Stimulated activated CD4-positive, alpha-beta T cell treated with anti-CD3 and anti-CD28 coated beads, Interleukin-12 subunit alpha, Interleukin-12 subunit beta, amount 100 ng/mL, for 48 hours (primary cell): ENCODE measurements at regions not wholly inside any gene's neighbourhood (a gene's known extent, or its start where the extent isn't known, plus 50 kb on each side); places are given as distances from the start of the nearest gene placed in this dataset.
"Not testable (repeated sequence)": the region's sequence is repeated elsewhere in the genome, so short reads cannot be mapped to it uniquely, and the experiment has no call there.

Experiments
- DNase-seq, 3 donors: peaks; one replicate each; pipeline ENCODE4 v3.0.0-alpha.2; 2020; ENCODE audit warnings: low read depth in 2 of 3, low spot score in 1 of 3

- not testable (repeated sequence) for DNase-seq
Measured at GRCh38 chr13:86253497-86253896, 454.3 kb upstream of the SLITRK6 start.

- DNase-seq, result not testable (repeated sequence)
Measured at GRCh38 chr13:86255820-86256219, 456.6 kb upstream of the SLITRK6 start.

GRCh38 chr13:86269511-86269910 lies 470.3 kb upstream of the SLITRK6 start:
- DNase-seq, result no peak

GRCh38 chr13:86282442-86282841 lies 483.2 kb upstream of the SLITRK6 start:
- no peak for DNase-seq

- no peak for DNase-seq
Measured at GRCh38 chr13:86283031-86283430, 483.8 kb upstream of the SLITRK6 start.

GRCh38 chr13:86298725-86299124 lies 499.5 kb upstream of the SLITRK6 start:
- no peak for DNase-seq

- DNase-seq, result no peak
Measured at GRCh38 chr13:86299128-86299527, 499.9 kb upstream of the SLITRK6 start.

GRCh38 chr13:86309881-86310280 lies 510.7 kb upstream of the SLITRK6 start:
- DNase-seq, result no peak

- no peak for DNase-seq
Measured at GRCh38 chr13:86313421-86313820, 514.2 kb upstream of the SLITRK6 start.

GRCh38 chr13:86318450-86318849 lies 519.2 kb upstream of the SLITRK6 start:
- no peak for DNase-seq

GRCh38 chr13:86324191-86324590 lies 525.0 kb upstream of the SLITRK6 start:
- DNase-seq, result no peak

- DNase-seq, result no peak
Measured at GRCh38 chr13:86355301-86355700, 556.1 kb upstream of the SLITRK6 start.

GRCh38 chr13:86357106-86357505 lies 557.9 kb upstream of the SLITRK6 start:
- DNase-seq, result no peak

- not testable (repeated sequence) for DNase-seq
Measured at GRCh38 chr13:86363749-86364148, 564.5 kb upstream of the SLITRK6 start.

- DNase-seq, result no peak
Measured at GRCh38 chr13:86368924-86369323, 569.7 kb upstream of the SLITRK6 start.

GRCh38 chr13:86377451-86377850 lies 578.2 kb upstream of the SLITRK6 start:
- DNase-seq, result no peak

- DNase-seq, result no peak
Measured at GRCh38 chr13:86378628-86379027, 579.4 kb upstream of the SLITRK6 start.

- DNase-seq, result no peak
Measured at GRCh38 chr13:86383151-86383550, 583.9 kb upstream of the SLITRK6 start.

- DNase-seq, result no peak
Measured at GRCh38 chr13:86383561-86383960, 584.3 kb upstream of the SLITRK6 start.

GRCh38 chr13:86397635-86398034 lies 598.4 kb upstream of the SLITRK6 start:
- DNase-seq, result no peak

- no peak for DNase-seq
Measured at GRCh38 chr13:86399572-86399971, 600.4 kb upstream of the SLITRK6 start.

GRCh38 chr13:86402500-86402899 lies 603.3 kb upstream of the SLITRK6 start:
- no peak for DNase-seq

- no peak for DNase-seq
Measured at GRCh38 chr13:86403181-86403580, 604.0 kb upstream of the SLITRK6 start.
